OCI-LY7 (cell line): ENCODE measurements at regions not wholly inside any gene's neighbourhood (a gene's known extent, or its start where the extent isn't known, plus 50 kb on each side); places are given as distances from the start of the nearest gene placed in this dataset.
A peak's percentile ranks its signal among the peaks of the same experiment; 100 is the strongest.

Experiments
- BruUV-seq: library from RNA; stranded (reverse); fragments of 400-500 nt; replicated peaks from 2 replicates; lab custom pipeline; 2021; lab: Mats Ljungman, UMichigan
- CTCF ChIA-PET: fragments of 300-600 bp; sonication (Branson Sonifier 250); formaldehyde crosslinking; loops from one replicate; lab custom pipeline; 2022; ENCODE audit warnings: antibody characterized with exemption; ENCODE audit not compliant: unreplicated experiment; lab: Charles Lee
- POLR2A ChIA-PET: fragments of 300-600 bp; sonication (Branson Sonifier 250); formaldehyde crosslinking; loops from one replicate; lab custom pipeline; 2022; ENCODE audit warnings: antibody characterized with exemption; lab: Charles Lee
- DNase-seq: peaks from one replicate; pipeline ENCODE4 v3.0.0-alpha.2; 2015; ENCODE audit warnings: low spot score
- H2AFZ ChIP-seq: fragments of 200-600 bp; sonication (generic), shearing (Covaris generic); 2 replicates; pipeline ENCODE4 v1.6.1; 2014; ENCODE audit warnings: mild to moderate bottlenecking, antibody characterized with exemption, low read length, moderate library complexity
- H3K27ac ChIP-seq: fragments of 200-600 bp; sonication (generic); 2 replicates; pipeline ENCODE4 v1.5.1; 2014; ENCODE audit warnings: mixed run types, low read depth, mild to moderate bottlenecking, moderate library complexity, low read length, inconsistent platforms; ENCODE audit not compliant: poor library complexity, severe bottlenecking
- H3K36me3 ChIP-seq: fragments of 200-600 bp; sonication (generic); 2 replicates; pipeline ENCODE4 v1.6.1; 2014; ENCODE audit warnings: mild to moderate bottlenecking, antibody characterized with exemption, low read length, moderate library complexity, mixed read lengths; ENCODE audit not compliant: insufficient read depth
- H3K4me1 ChIP-seq: fragments of 200-600 bp; sonication (generic); 2 replicates; pipeline ENCODE4 v1.5.1; 2014; ENCODE audit warnings: mild to moderate bottlenecking, low read length; ENCODE audit not compliant: insufficient read depth, poor library complexity, severe bottlenecking
- H3K4me2 ChIP-seq: fragments of 200-600 bp; sonication (generic); 2 replicates; pipeline ENCODE4 v1.6.1; 2014; ENCODE audit warnings: mild to moderate bottlenecking, low read length
- H3K4me3 ChIP-seq: fragments of 200-600 bp; sonication (generic); 2 replicates; pipeline ENCODE4 v1.5.1; 2014; ENCODE audit warnings: mild to moderate bottlenecking, low read depth, low read length; ENCODE audit not compliant: poor library complexity, severe bottlenecking
- H3K79me2 ChIP-seq: fragments of 200-600 bp; sonication (generic); 2 replicates; pipeline ENCODE4 v1.6.1; 2016; ENCODE audit warnings: low read depth, mild to moderate bottlenecking, low read length, moderate library complexity, mixed read lengths; ENCODE audit not compliant: insufficient read depth
- H3K9me2 ChIP-seq: fragments of 200-600 bp; sonication (generic); 2 replicates; pipeline ENCODE4 v1.6.1; 2016; ENCODE audit warnings: mild to moderate bottlenecking, low read length, mixed read lengths; ENCODE audit not compliant: insufficient read depth
- H3K9me3 ChIP-seq: fragments of 200-600 bp; sonication (generic); 2 replicates; pipeline ENCODE4 v1.6.1; 2014; ENCODE audit warnings: mild to moderate bottlenecking, mixed run types, low read length, mixed read lengths
- H4K20me1 ChIP-seq: fragments of 200-600 bp; sonication (generic); 2 replicates; pipeline ENCODE4 v1.6.1; 2014; ENCODE audit warnings: mild to moderate bottlenecking, antibody characterized with exemption, low read length, moderate library complexity, mixed read lengths; ENCODE audit not compliant: insufficient read depth
- EZH2phosphoT487 ChIP-seq: fragments of 200-600 bp; sonication (generic); IDR thresholded peaks from 2 replicates; pipeline ENCODE4 v1.6.1; 2018; ENCODE audit warnings: low read depth, borderline replicate concordance, mild to moderate bottlenecking, mixed run types, antibody characterized with exemption, low read length, moderate library complexity, mixed read lengths
- intact Hi-C: fragments of 100-400 bp; cut with micrococcal nuclease; formaldehyde crosslinking; loops from one replicate; pipeline ENCODE4 v1.10.0; 2022; ENCODE audit not compliant: unreplicated experiment
- TF ChIP-seq, protein P1 (sequence below): fragments of 200-600 bp; sonication (generic); conservative IDR thresholded peaks from 2 replicates; pipeline ENCODE4 v1.5.1; 2014; ENCODE audit warnings: mild to moderate bottlenecking, antibody characterized with exemption, low read length, moderate library complexity, mixed read lengths

DNA sequence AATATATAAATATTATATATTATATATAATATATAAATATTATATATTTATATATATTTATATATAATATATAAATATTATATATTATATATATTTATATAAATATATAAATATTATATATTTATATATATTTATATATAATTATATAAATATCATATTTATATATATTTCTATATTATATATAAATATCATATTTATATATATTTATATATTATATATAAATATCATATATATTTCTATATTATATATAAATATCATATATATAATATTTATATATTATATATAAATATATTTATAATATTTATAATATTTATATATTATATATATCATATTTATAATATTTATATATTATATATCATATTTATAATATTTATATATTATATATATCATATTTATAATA, 321.4 kb downstream of the CDH2 start:
- Histone ChIP-seq H3K4me2 (no peak overlapping the region), H2AFZ (no peak overlapping the region), H3K36me3 (no peaks in the 10 kb centered on the region), H3K9me3 (no peaks in the 10 kb centered on the region), H3K4me3 (no peak overlapping the region), H3K27ac (no peak overlapping the region), H4K20me1 (no peaks in the 10 kb centered on the region), H3K9me2 (no peaks in the 10 kb centered on the region), H3K4me1 (no peaks in the 10 kb centered on the region), H3K79me2 (no peaks in the 10 kb centered on the region)
- no TSS peak for BruUV-seq
- POLR2A ChIA-PET, result no interaction called here
- intact Hi-C loops, result no loop called here
- DNase-seq, result peak; percentile 2
- TF ChIP-seq EZH2phosphoT487, result no peak
- TF ChIP-seq, protein P1, sequence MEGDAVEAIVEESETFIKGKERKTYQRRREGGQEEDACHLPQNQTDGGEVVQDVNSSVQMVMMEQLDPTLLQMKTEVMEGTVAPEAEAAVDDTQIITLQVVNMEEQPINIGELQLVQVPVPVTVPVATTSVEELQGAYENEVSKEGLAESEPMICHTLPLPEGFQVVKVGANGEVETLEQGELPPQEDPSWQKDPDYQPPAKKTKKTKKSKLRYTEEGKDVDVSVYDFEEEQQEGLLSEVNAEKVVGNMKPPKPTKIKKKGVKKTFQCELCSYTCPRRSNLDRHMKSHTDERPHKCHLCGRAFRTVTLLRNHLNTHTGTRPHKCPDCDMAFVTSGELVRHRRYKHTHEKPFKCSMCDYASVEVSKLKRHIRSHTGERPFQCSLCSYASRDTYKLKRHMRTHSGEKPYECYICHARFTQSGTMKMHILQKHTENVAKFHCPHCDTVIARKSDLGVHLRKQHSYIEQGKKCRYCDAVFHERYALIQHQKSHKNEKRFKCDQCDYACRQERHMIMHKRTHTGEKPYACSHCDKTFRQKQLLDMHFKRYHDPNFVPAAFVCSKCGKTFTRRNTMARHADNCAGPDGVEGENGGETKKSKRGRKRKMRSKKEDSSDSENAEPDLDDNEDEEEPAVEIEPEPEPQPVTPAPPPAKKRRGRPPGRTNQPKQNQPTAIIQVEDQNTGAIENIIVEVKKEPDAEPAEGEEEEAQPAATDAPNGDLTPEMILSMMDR, result no peak
- CTCF ChIA-PET, result no interaction called here

DNA sequence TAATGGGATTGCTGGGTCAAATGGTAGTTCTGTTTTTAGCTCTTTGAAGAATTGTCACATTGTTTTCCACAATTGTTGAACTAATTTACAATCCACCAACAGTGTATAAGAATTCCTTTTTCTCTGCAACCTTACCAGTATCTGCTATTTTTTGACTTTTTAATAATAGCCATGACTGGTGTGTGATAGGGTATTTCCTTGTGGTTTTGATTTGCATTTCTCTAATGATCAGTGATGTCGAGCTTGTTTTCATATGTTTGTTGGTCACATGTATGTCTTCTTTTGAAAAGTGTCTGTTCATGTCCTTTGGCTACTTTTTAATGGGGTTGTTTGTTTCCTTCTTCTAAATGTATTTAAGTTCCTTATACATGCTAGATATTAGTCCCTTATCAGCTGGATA, 322.3 kb downstream of the CDH2 start:
- Histone ChIP-seq H3K4me1 (no peaks in the 10 kb centered on the region), H3K36me3 (no peaks in the 10 kb centered on the region), H3K9me2 (no peaks in the 10 kb centered on the region), H4K20me1 (no peaks in the 10 kb centered on the region), H3K4me2 (no peak overlapping the region), H3K4me3 (no peak overlapping the region), H2AFZ (no peak overlapping the region), H3K9me3 (no peaks in the 10 kb centered on the region), H3K27ac (no peak overlapping the region), H3K79me2 (no peaks in the 10 kb centered on the region)
- TF ChIP-seq, protein P1, result no peak
- TF ChIP-seq EZH2phosphoT487, result no peak
- DNase-seq, result no peak
- no TSS peak for BruUV-seq
- intact Hi-C loops, result no loop called here
- ChIA-PET CTCF (no interaction called here), POLR2A (no interaction called here)

DNA sequence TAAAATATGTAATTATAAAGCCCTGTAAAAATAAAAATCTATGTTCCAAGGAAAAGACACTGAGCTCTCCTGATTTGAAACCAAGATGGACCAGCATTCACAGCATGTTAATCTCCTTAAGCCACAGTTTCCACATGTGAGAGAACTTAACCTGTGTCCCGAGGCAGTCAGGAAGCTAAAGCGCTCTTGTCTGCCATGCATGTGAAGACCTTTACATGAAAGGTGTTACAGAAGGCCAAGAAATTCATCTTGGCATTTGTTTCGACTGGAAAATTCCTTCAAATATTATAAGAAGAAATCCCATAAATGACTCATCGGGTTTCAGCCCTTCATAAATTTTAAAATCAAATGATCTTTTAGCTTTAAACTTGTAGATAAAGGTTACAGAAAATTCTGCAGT, 328.6 kb downstream of the CDH2 start:
- TF ChIP-seq EZH2phosphoT487, result no peak
- TF ChIP-seq, protein P1, result no peak
- ChIA-PET POLR2A (no interaction called here), CTCF (no interaction called here)
- no TSS peak for BruUV-seq
- intact Hi-C loops, result no loop called here
- Histone ChIP-seq H3K4me3 (no peak overlapping the region), H3K4me2 (no peak overlapping the region), H3K9me2 (no peaks in the 10 kb centered on the region), H3K36me3 (no peaks in the 10 kb centered on the region), H4K20me1 (no peaks in the 10 kb centered on the region), H3K4me1 (no peaks in the 10 kb centered on the region), H3K9me3 (no peaks in the 10 kb centered on the region), H2AFZ (no peak overlapping the region), H3K79me2 (no peaks in the 10 kb centered on the region), H3K27ac (no peak overlapping the region)
- DNase-seq, result no peak
